ENCODE measurements at regions not wholly inside any gene's neighbourhood (a gene's known extent, or its start where the extent isn't known, plus 50 kb on each side); places are given as distances from the start of the nearest gene placed in this dataset.

DNA sequence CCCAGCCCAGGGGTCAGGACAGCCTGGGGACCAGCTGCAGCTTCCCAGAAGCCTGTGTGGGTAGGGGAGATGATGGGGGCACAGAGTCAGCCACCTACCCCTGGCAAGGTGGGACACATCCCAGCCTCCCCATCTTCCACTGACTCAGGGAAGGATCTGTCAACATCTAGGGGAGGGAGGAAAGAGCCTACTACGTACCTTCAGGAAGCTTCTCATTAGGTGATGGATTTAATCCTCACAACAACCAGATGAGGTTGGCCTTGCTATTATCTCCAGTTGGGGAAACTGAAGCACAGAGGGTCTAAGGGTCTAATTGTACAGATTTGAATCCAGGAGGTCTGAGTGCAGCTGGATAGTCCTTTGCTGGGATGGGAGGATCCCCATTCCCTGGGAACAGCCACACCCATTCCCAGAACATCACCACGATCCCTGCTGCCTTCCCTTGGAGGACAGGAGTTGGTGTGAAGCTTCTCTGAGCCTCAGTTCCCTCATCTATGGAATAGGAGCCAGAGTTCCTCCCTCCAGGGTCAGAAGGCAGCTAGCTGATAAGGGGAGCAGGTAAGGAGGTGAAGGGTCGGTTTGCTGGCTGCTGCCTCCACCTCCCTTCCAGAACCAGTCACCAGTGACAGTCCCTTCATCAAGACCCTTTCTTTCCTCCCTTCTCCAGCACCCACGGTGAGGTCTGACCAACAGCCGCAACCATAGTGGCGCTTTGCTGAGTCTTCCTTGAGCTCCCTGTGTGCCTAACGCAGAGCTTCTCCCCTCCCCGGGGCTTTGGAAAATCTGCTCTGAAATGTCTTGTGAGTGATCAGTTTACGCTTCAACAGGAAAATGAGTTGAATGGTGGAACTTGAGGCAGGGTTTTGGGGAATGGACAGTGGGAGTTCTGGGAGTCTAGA, 56.8 kb downstream of the CEBPB start:
- TF ChIP-seq, protein P1, sequence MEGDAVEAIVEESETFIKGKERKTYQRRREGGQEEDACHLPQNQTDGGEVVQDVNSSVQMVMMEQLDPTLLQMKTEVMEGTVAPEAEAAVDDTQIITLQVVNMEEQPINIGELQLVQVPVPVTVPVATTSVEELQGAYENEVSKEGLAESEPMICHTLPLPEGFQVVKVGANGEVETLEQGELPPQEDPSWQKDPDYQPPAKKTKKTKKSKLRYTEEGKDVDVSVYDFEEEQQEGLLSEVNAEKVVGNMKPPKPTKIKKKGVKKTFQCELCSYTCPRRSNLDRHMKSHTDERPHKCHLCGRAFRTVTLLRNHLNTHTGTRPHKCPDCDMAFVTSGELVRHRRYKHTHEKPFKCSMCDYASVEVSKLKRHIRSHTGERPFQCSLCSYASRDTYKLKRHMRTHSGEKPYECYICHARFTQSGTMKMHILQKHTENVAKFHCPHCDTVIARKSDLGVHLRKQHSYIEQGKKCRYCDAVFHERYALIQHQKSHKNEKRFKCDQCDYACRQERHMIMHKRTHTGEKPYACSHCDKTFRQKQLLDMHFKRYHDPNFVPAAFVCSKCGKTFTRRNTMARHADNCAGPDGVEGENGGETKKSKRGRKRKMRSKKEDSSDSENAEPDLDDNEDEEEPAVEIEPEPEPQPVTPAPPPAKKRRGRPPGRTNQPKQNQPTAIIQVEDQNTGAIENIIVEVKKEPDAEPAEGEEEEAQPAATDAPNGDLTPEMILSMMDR (IDR thresholded peaks at IDR 0.05; ENCODE audit: low read depth, low read length): no peak
- no peak for DNase-seq (ENCODE audit: extremely low read depth, low read depth)

DNA sequence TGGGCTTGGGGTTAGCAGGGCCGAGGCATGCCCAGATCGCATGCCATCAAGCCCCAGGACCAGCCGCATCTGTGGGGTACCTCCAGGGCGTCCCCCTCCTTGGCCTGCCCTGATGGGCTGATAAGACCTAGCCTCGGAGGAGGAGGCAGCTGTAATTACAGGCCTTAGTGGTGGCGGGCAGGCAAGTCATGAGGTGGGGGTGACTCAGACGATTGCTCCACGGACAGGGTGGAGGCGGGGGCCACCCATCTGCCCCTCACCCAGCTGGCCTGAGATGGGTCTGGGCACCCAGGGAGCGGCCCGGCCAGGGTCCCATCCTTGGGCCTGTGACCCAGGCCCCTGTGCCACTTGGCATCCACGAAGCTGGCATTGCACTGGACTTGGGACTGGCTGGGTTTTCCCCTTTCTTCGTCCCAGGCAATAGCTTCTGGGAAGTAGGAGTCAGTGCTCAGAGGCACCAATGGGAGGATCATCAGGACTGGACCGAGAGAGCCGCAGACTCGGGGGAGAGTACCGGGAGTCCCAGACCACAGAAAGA, 57.5 kb downstream of the CEBPB start:
- TF ChIP-seq, protein P1 (IDR thresholded peaks at IDR 0.05; ENCODE audit: low read depth, low read length): no peak
- peak; percentile 27 for DNase-seq (ENCODE audit: extremely low read depth, low read depth)

DNA sequence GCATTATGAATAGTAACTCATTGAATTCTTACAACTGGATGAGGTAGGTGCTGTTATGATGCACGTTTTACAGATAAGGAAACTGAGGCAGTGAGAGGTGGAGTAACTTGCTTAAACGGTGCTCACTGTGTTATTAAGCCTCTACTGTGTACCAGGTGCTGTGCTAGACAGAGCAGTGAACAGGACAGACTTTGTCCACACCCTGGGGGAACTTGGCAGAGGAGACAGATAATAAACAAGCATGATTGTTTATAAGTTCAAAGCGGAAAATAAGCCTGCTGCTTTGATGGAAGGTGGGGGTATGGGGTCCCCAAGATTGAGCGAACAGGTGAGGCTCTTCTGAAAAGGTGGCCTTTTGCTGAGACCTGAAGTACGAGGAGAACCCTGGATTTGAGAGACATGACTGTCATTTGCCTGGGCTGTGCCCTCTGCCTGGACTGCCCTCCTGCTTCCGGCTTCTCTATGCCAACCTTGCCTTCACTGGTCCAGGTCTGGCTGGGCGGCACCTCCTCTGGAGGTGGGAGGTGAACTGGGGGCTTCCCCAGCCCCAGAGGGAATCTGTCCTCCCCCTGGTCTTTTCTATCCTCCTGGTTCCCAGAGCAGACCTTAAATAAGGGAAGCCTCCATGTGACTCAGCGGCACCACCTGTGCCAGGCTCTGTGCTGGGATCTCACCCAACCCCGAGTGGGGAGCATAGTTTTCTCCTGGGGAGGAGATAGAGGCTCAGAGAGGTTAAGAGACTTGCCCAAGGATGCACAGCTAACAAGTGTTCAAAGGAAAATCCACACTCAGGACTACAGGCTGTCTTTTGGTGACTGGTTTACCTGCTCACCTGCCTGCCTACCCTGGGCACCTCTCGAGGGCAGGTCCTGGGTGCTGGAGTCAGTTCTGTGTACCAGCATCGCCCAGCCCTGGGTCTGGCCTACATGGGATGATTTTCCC, 59.1 kb downstream of the CEBPB start:
- TF ChIP-seq, protein P1 (IDR thresholded peaks at IDR 0.05; ENCODE audit: low read depth, low read length): no peak

DNA sequence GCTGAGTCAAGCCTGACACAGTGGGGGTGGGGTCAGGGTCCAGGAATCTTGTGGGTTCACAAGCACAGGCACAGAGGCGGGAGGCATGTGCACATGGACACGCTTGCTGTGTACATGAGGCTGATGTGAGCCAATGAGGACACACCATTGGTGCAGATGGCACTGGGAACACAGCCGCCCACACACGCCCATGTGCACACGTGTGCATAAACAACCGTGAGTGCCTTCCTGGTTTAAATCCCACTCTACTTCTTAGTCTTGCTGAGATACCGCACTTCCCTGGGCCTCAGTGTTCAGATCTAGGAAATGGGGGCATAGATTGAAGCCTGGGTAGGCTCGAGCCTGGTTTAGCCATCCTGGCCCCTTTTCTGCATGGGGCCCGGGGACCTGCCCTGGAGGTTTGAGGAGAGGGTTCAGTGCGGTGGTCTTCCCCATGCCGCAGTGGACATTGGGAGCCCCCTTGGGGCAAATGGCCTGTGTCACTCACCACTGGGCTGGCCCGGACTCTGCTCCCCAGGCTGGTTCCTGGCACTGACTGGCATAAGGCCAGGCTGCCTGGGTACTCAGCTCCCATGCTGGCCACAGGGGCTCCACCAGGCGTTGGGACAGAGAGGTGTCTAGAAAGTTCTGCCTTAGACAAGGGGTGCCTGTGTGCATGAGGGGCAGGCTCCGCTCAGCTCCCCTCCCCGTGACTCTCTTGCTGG, 60.2 kb downstream of the CEBPB start:
- TF ChIP-seq, protein P1 (IDR thresholded peaks at IDR 0.05; ENCODE audit: low read depth, low read length): no peak

More for the DNA sequence above, 59.1 kb downstream of the CEBPB start:
- DNase-seq (ENCODE audit: extremely low read depth, low read depth): no peak

DNA sequence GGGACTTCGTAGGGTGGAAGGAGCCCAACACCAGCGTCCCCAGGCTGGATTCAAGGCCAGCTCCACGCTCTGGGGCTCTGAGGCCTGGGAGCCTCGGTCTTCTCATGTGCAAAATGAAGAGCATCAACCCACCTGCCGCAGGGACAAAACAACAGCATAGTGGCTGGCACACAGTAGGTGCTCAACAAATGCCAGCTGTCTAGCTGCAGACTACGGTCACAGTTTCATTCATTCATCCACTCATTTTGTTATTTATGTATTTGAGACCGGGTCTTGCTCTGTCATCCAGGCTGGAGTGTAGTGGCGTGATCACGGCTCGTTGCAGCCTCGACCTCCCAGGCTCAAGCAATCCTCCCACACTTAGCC, 60.7 kb downstream of the CEBPB start:
- no peak for DNase-seq (ENCODE audit: extremely low read depth, low read depth)
- TF ChIP-seq, protein P1 (IDR thresholded peaks at IDR 0.05; ENCODE audit: low read depth, low read length): no peak

More for the DNA sequence above, 60.2 kb downstream of the CEBPB start:
- no peak for DNase-seq (ENCODE audit: extremely low read depth, low read depth)

DNA sequence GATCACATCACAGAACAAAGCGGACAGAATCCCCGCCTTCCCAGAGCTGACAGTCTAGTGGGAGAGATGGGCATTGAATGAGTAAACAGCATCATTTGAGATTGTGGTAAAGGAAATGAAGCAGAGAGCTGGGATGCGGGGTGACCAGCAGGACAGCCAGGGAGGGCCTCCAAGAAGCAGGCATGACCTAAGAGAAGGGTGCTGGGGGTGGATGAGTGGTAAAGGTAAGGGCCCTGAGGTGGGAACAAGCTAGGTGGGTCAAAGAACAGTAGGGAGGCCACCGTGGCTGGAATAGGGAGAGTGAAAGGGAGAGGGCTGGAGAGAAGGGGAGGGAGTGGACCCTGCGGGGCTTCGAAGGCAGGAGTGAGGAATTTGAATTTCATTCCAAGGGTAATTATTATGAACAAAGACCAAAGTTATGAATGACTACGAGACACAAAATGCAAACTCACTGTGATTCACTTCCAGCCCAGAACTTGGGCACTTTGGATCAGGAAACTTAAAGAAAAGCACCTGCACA, 61.4 kb downstream of the CEBPB start:
- TF ChIP-seq, protein P1 (IDR thresholded peaks at IDR 0.05; ENCODE audit: low read depth, low read length): no peak
- peak; percentile 49 for DNase-seq (ENCODE audit: extremely low read depth, low read depth)
